ENCODE measurements at regions not wholly inside any gene's neighbourhood (a gene's known extent, or its start where the extent isn't known, plus 50 kb on each side); places are given as distances from the start of the nearest gene placed in this dataset.
"Not testable (repeated sequence)": the region's sequence is repeated elsewhere in the genome, so short reads cannot be mapped to it uniquely, and the experiment has no call there.

- DNase-seq (ENCODE audit: extremely low read depth in 1 of 11, low read depth in 9 of 11, low spot score in 4 of 11): no peak
Observed at GRCh38 chr9:81022177-81022576, 667.2 kb downstream of the TLE1 start.

GRCh38 chr9:81014945-81015344 lies 674.4 kb downstream of the TLE1 start:
- not testable (repeated sequence) for DNase-seq (ENCODE audit: extremely low read depth in 1 of 11, low read depth in 9 of 11, low spot score in 4 of 11)

DNA sequence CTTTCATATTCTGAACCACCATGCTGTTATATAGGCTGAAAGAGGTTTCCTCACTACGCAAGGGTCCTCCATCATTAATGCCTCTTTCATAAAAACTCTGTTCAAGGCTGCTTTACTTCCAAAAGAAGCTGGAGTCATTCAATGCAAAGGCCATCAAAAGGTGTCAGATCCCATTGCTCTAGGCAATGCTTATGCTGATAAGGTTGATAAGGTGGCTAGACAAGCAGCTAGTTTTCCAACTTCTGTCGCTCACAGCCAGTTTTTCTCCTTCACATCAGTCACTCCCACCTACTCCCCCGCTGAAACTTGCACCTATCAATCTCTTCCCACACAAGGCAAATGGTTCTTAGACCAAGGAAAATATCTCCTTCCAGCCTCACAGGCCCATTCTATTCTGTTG lies 676.2 kb downstream of the TLE1 start:
- not testable (repeated sequence) for DNase-seq (ENCODE audit: extremely low read depth in 1 of 11, low read depth in 9 of 11, low spot score in 4 of 11)

DNA sequence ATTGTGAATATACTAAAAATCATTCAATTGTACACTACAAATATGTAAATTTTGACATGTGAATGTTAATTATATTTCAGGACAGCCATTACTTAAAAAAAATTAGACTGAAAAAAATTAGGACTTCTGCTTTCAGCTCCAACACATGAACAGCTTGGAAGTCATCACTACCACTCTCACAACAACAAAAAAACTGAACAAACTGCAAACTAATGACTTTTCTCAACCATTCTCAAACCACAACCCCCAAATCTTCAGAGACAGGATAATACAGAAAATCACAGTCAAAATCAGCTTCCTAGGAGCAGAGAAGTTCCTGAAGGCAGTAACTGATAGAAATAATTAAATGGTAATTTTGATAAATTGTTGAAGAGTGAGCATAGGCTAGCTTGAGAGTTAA lies 686.4 kb downstream of the TLE1 start:
- DNase-seq (ENCODE audit: extremely low read depth in 1 of 11, low read depth in 9 of 11, low spot score in 4 of 11): peak in 1 of 11 donors; percentile 2

- peak in 2 of 11 donors; percentile 7 to 10 for DNase-seq (ENCODE audit: extremely low read depth in 1 of 11, low read depth in 9 of 11, low spot score in 4 of 11)
Observed at GRCh38 chr9:81002242-81002641, 687.1 kb downstream of the TLE1 start.

- DNase-seq (ENCODE audit: extremely low read depth in 1 of 11, low read depth in 9 of 11, low spot score in 4 of 11): no peak
Observed at GRCh38 chr9:80995759-80996158, 693.6 kb downstream of the TLE1 start.

- DNase-seq (ENCODE audit: extremely low read depth in 1 of 11, low read depth in 9 of 11, low spot score in 4 of 11): no peak
Observed at GRCh38 chr9:80994892-80995291, 694.5 kb downstream of the TLE1 start.

GRCh38 chr9:80985595-80985994 lies 703.8 kb downstream of the TLE1 start:
- not testable (repeated sequence) for DNase-seq (ENCODE audit: extremely low read depth in 1 of 11, low read depth in 9 of 11, low spot score in 4 of 11)

DNA sequence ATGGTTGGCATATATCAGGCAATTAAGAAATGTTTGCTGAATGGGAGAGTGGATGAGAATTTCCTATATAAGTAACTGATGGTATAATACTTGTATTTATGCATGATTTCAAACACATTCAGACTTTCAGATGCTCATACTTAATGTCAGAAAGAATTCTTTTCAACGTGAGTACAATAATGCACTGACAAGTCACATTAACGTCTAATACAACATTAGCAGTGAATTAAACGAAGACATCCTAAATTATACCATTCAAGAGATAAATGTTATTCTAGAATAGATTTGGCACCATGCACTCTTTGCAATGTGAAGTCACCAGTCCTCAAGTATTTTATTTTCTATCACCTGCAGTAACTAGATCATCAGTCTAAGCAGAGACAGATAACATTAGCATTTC lies 712.9 kb downstream of the TLE1 start:
- DNase-seq (ENCODE audit: extremely low read depth in 1 of 11, low read depth in 9 of 11, low spot score in 4 of 11): no peak

DNA sequence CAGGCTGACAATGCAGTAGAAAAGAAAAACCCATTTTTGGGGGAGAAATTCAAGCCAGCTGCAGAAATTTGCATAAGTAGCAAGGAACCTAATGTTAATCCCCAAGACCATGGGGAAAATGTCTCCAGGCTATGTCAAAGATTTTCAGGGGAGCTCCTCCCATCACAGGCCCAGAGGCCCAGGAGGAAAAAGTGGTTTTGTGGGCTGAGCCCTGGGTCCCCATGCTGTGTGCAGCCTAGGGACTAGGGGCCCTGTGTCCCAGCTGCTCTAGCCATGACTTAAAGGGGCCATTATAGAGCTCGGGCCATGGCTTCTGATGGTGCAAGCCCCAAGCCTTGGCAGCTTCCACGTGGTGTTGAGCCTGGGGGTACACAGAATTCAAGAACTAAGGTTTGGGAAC lies 719.0 kb downstream of the TLE1 start:
- DNase-seq (ENCODE audit: extremely low read depth in 1 of 11, low read depth in 9 of 11, low spot score in 4 of 11): not testable (repeated sequence)

GRCh38 chr9:80968611-80969010 lies 720.7 kb downstream of the TLE1 start:
- DNase-seq (ENCODE audit: extremely low read depth in 1 of 11, low read depth in 9 of 11, low spot score in 4 of 11): no peak

- DNase-seq (ENCODE audit: extremely low read depth in 1 of 11, low read depth in 9 of 11, low spot score in 4 of 11): no peak
Observed at GRCh38 chr9:80964914-80965313, 724.4 kb downstream of the TLE1 start.

- DNase-seq (ENCODE audit: extremely low read depth in 1 of 11, low read depth in 9 of 11, low spot score in 4 of 11): peak in 3 of 11 donors; percentile 8 to 28 (median 13)
Observed at GRCh38 chr9:80964374-80964773, 725.0 kb downstream of the TLE1 start.

DNA sequence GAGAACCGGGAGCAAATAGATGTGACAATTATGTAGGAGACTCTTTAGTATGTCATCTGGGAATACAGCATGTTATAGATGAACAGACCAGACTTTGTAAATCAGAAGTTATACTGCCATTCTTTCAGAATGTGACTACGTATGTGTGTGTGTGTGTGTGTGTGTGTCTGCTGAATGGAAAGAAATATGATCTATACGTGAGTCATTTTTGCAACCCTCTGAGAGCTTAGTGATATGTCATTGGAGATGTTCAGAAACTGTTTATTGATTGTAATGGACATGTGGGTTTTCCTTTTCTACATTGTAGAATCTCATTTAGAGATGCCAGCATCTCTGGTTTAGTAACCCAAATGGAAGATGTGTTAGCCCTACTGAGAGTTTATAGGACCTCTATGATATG lies 731.5 kb downstream of the TLE1 start:
- DNase-seq (ENCODE audit: extremely low read depth in 1 of 11, low read depth in 9 of 11, low spot score in 4 of 11): no peak

DNA sequence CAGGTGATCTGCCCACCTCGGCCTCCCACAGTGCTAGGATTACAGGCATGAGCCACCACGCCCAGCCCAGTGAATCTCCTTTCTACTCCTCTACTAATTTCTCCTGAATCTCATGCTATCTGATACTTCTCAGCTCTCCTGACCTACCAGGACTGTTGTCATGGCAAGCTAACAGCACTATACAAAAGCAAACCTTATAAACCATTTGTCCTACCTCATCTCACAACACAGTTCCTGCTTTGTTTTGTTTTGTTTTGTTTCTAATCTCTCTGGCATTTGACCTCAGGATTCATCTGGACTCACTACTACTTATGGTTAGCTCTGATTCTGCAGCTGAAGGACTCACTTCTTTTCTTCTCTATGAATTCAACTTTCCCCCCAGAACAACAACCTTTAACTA lies 734.8 kb downstream of the TLE1 start:
- no peak for DNase-seq (ENCODE audit: extremely low read depth in 1 of 11, low read depth in 9 of 11, low spot score in 4 of 11)

GRCh38 chr9:80952363-80952922 lies 736.9 kb downstream of the TLE1 start:
- DNase-seq (ENCODE audit: extremely low read depth in 1 of 11, low read depth in 9 of 11, low spot score in 4 of 11): no peak

DNA sequence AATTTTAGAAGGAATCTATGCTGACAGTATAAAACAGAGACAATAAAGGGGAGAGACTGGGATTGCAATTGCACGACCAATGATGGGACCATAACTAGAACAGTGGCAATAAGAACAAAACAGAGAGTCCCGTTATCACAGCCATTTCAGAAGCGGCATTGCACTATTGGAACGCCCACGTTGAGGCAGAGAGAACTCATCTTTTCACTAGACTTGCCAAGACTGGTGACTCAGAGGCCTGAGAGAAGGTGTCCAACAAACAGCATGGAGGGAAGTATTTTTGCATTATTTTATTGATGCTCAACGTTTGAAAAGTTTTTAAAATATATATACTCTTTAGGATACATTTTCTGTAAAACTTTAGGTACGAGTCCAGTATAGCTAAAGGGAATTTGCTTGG lies 737.7 kb downstream of the TLE1 start:
- no peak for DNase-seq (ENCODE audit: extremely low read depth in 1 of 11, low read depth in 9 of 11, low spot score in 4 of 11)

DNA sequence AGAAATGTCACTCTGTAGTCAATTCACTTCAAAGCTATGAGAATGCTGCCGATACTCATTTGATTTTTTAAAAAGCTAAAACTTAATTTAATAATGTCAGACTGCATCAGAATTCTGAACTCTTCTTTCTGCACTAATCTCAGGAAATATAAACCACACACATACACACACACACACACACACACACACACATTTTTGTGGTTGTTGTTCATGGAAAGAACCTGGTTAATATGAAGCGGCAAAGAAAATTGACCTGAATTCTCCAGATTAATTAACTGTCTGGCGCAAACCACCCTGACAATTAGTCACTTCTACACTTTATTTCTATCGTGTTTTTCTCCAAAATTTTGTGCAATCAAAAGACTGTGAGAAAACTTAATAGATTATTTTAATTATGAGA lies 740.5 kb downstream of the TLE1 start:
- DNase-seq (ENCODE audit: extremely low read depth in 1 of 11, low read depth in 9 of 11, low spot score in 4 of 11): no peak

DNA sequence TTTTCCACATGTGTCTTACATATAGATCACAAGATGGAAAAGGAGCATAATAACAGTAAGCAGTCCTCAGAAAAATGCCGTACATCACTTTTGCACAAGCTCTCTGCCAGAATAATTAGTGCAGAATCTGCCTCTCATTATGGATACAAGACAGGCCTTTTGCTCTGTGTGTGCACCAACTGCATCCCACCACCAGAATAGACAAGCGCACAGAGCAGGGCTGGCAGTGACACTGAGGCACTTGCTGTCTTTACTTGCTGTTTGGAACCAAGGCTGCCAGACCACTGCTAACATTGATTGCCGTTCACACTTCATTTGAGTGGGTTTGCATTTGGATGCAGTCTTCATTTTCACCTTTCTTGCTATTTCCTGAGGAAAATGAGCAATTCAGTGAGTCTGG lies 741.3 kb downstream of the TLE1 start:
- no peak for DNase-seq (ENCODE audit: extremely low read depth in 1 of 11, low read depth in 9 of 11, low spot score in 4 of 11)

- no peak for DNase-seq (ENCODE audit: extremely low read depth in 1 of 11, low read depth in 9 of 11, low spot score in 4 of 11)
Observed at GRCh38 chr9:80946496-80947170, 742.7 kb downstream of the TLE1 start.

GRCh38 chr9:80945436-80945835 lies 743.9 kb downstream of the TLE1 start:
- no peak for DNase-seq (ENCODE audit: extremely low read depth in 1 of 11, low read depth in 9 of 11, low spot score in 4 of 11)

Measured in renal cortex interstitium (tissue), 11 donors.